AML-193 (cell line): ENCODE measurements at regions not wholly inside any gene's neighbourhood (a gene's known extent, or its start where the extent isn't known, plus 50 kb on each side); places are given as distances from the start of the nearest gene placed in this dataset.
"Not testable (repeated sequence)": the region's sequence is repeated elsewhere in the genome, so short reads cannot be mapped to it uniquely, and the experiment has no call there.

Experiments
- DNase-seq, 2 experiments: peaks; one replicate each; lab custom pipeline; 2025; lab: John Stamatoyannopoulos, UW

DNA sequence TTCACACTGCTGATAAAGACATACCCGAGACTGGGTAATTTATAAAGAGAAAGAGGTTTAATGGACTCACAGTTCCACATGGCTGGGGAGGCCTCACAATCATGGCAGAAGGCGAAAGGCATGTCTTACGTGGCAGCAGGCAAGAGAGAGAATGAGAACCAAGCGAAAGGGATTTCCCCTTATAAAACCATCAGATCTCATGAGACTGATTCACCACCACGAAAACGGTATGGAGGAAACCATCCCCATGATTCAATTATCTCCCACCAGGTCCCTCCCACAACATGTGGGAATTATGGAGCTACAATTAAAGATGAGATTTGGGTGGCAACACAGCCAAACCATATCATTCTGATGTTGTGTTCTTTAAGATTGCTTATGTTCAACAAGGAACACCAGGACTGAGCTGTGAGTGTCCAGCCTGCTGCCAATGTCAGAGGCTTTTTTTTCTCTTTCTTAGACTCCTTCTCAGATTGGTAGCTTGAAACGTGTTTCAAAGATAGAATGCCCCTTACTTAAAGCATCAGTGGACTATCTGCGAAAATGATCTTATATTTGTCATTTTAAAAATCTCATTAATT, 124.1 kb upstream of the TWIST2 start:
- not testable (repeated sequence) for DNase-seq

DNA sequence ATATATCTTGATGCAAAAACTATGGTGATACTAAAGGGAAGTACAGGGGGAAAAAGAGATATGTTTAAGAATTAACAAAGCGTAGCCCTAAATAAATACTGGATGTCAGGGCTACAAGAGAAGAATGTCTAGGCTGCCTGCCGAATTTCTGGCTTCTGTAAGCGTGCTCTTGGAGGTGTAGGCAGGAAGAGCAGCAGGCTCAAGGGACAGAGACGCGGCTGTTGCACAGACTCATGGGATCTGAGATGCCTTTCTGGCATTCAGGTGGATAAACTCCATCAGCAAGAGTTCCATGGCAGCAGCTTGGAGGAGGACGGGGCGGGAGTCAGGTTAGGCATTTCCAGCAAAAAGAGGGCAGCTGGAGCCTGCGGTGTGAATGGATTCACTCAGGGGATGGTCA, 123.2 kb upstream of the TWIST2 start:
- no peak for DNase-seq

DNA sequence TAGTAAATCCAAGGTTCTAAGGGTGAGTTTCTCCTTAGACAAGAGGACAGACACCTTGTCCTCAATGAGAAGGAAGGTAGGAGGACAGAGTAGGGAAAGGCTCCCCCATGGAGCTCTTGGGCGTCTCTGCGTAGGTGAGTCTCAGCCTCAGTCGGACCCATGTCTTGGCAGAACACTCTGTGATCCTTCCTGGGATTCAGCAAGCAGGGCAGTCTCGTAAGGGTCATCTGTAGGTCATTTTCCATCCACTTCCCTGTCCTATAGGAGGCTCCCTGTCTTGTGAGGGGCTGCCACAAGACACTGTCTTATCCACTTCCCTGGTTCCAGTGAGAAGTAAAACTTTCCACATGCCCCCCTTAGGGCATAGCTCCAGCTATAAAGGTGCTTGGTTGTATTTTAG, 122.6 kb upstream of the TWIST2 start:
- DNase-seq = no peak

DNA sequence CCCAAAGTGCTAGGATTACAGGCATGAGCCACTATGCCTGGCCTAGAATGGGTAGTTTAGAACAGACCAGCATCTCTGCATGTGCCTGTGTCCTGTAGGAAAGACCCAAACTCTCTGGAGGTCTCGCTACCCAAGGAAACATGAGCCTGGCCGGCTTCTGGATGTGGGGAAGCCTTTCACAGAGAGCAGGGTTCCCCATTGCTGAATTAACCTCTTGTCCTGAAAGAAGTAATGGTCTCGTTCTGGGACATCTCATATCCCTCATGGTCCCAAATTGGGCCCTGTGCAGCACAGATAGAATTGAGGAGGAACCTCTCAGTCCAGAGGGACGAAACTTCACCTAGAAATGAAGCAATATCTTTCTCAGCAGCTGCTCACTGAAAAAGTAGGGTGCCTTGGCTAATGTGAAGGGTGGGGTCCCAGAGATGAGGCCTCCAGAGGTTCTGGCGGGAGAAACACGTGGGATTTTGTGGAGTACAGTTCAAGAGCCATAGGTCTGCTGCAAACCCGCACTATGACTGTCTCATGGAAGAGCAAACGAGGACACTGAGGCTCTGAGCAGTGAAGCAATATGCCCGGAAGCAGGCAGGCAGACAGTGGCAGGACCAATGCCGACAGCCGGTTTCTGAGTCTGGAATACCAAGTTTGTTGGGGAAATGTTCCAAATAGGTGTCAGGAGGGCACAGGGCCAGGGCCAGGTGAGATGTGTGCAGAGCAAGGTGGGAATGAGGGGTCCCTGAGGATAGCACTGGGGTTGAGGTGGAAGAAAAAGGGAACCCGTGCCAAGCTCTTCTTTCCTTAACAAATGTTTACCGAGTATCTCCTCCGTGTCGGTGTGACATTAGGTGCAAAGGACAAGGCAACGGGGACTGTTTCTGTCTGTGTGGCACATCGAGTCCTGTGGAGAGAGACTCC, 121.0 kb upstream of the TWIST2 start:
- no peak for DNase-seq

DNA sequence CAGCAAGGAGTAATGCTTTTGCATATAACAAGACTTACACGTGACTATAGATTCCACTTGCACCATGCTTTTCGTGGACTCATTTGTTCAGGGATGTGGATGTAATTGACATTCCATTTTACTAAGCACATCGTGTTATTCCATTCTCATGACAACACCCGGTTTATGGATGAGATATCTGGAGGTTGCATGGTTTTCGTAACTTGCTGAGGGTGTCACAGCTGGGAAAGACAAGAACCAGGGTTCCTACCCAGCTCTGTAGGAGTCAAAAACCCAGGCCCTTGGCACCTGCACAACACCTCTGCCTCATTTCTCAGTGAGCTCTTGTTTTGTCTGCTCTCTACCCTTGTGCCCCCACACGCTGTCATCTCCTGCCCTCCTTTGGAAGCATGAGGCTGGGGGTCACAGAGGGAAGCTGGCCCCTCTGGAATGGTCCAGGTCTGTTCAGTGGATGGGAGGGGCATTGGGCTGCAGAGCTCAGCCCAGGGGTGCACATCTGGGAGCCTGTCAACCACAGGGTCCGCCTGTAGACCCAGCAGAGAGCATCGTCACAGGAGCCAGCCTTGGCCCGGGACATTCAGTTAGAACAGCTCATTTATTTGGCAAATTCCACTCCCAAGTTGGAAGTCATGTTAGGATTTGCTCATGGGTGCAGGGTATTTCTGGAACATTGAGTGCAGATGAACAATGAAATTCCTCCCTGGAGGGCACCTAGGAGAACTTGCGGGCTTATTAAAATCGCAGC, 120.1 kb upstream of the TWIST2 start:
- no peak for DNase-seq

DNA sequence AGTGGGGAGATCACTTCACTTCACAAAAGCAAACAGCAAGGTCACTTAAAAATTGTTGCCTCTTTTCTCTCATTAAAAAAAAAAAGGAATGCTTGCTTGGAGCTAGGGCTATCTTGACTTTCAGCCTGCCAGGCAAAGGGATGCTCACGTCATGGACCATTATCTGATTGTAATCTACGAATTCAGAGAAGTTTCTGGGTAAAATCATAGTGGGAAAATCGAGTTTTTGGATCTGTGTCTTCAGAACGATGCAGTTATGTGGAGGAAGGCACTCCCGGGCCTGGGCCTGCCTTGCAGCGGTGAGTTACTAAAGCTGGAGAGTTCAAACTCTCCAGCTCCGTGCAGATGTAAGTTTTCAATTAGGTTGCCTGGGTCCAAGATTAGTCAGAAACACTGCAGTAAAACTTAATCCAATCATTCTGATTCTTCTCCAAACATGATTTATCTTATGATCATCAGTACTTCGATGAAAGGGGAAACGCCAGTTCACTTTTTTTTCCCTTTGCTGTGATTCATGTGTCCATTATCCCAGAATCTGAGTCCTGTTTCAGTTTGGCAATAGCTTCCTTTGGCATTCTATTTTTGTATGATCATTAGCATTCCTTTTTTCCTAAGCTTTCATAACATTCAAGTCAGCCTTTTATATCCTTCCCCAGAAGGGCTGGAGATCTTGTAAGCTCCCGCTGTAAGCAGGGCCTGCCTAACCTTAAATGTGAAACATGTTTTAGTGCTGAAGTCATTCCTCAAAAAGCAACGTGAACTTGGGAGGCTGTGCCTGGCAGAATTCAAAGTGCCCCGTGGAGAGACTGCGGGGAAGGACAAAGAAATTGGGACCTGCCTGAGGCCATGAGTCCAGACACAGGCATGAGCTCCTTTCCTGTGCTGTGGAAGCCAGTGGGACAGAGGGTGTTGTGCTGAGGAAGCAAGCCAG, 119.3 kb upstream of the TWIST2 start:
- no peak for DNase-seq

DNA sequence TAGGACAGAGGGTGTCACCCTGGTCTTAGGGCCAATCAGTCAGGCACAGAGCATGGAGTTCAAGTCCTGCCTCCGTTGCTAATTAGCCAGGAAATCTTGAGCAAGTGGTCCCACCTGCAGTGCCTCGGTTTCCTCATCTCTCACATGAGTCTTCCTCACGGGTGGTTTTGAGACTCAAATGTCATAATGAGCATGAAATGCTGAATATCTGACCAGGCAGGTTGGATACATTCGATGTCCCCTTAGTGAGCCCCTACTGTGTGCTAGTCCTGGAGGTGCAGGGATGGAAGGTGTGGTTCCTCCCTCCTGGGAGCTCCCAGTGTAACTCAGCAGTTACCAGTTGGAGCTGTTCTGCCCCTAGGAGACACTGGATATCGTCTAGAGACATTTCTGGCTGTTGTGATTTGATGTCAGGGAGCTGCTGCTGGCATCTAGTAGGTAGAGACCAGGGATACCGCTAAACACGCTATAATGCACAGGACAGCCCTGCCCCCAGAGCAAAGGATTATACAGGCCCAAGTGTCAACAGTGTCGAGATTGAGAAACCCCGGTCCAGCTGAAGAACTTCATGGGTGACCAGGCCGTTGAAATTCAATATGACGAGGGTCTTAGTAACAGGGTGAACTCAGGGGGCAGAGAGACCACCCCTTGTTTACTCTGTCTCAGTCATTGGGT, 118.5 kb upstream of the TWIST2 start:
- no peak for DNase-seq

DNA sequence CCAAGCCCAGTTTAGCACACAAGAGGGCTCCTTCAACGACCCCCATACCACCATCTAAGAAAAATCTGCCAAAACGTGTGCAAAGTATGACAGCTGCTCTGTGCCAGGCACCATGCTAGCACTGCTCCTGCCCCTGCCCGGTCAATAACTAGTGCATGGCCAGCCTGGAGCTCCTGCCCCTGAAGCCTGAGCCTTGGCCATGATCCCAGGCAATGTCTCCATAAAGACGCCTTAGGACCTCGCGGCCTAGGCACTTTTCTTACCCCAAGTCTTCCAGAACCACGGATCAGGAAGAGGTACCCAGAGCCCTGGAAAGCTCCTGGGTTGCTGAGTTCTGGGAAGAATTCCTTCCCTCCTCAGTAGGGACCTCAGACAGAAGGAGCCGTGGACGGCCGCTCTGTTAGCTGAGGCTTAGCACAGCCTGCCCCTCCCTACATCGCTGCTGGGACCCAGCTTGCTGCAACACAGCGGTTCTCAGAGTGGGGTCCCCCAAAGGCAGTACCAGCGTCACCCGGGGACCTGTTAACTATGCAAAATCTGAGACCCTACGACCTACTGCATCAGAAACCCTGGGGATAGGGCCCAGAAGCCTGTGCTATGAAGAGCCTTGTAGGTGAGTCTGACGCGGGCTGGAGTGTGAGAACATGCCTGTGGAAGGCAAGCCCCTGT, 117.8 kb upstream of the TWIST2 start:
- DNase-seq = no peak

DNA sequence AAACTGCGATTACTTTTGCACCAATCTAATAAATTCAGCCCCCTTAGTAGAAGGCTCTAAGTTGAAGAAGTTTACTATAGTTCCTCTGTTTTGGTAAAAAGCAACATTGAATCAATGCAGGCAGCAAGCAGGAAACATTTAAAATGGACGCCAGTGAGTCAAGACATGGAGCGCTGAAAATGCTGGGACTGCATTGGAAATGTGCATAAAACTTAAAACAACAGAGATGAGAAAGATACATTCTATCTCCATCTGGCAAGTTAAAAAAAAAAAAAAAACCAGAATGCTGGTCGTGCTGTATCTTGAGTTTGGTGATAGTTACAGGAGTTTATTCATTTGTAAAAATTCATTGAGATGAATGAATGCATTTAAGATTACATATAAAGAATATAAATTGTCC, 117.0 kb upstream of the TWIST2 start:
- no peak for DNase-seq

DNA sequence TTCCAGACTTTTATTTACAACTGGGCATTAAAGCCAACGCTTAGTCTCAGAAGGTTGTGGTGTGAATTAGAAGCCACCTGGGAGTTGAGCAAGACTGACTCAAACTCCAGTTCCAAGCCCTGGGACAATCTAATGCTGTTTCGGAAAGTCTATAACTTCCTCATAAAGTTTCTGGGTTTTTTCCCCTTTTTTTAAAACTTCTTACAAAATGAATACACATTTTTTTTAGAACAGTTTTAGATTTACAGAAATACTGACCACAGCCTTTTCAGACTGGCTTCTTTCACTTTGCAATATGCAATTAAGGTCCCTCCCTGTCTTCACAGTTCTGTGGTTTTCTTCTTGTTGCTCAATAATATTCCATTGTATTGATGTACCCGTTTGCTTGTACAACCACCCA, 115.9 kb upstream of the TWIST2 start:
- DNase-seq = peak; percentile 57 to 62

DNA sequence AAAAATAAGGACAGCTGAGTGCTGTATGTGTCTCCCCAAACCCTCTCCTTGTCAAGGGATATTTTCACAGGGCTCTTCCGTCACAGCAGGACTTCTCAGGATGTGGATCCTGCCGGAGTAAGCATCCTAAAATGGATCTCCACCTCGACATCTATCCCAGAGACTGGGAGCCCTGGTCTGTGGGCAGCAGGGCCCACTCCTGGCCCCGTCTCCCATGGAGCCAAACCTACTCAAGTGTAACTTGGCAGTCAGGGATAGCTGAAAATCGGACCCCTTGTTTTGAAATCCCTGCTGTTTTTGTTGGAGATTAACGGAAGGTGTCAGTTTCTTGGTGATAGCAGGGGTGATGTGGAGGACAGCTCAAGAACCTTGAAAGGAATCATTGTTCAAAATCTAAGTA, 109.0 kb upstream of the TWIST2 start:
- DNase-seq = no peak

DNA sequence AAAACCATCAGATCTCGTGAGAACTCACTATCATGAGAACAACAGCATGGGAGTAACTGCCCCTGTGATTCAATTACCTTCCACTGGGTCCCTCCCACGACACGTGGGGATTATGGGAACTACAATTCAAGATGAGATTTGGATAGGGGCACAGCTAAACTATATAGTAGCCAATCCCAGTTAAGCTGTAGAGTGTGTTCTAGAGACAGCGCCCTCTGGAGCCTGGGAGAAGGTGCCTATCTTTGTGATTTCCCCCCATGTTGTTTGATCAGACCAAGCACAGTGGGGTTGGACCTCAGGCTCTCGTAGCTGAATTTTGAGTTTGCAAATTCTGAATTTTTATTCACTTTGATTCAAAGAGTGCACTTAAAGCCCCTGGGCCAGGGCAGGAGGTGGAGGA, 108.2 kb upstream of the TWIST2 start:
- DNase-seq = no peak

DNA sequence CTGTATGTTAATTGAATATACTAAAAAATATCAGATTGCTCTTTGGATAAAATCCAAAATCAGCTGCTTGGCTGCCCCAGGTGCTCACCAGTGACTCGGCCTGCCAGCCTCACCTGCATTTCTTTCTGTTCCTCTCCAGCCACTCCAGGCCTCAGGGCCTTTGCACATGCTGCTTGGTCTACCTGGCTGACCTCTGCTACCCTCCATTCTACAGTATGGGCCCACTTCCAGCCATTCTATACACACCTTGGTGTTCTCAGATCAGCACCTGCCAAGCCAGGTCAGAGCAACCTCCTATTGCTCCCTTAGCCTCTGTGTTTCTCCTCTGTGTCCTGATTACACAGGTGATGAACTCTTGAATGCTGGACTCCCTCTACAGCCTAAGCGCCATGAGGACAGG, 106.6 kb upstream of the TWIST2 start:
- DNase-seq = no peak

DNA sequence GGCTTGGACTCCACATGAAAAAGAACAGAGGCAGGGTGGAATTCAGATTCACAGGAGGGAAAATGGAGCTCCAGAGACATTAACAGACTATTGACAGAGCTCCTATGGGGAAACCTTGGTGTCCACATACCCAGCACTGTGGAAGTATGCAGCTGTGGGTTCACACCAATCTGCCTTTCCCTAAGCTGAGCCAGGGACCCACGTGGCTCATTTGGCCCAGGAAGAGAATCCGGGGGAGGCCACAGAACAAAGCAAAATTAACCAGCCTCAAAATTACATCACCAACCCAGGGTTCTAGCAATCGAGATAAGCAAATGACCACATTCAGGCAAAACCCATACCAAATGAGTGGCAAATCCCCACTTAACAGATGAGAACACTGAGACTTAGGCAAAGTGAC, 105.8 kb upstream of the TWIST2 start:
- no peak for DNase-seq

DNA sequence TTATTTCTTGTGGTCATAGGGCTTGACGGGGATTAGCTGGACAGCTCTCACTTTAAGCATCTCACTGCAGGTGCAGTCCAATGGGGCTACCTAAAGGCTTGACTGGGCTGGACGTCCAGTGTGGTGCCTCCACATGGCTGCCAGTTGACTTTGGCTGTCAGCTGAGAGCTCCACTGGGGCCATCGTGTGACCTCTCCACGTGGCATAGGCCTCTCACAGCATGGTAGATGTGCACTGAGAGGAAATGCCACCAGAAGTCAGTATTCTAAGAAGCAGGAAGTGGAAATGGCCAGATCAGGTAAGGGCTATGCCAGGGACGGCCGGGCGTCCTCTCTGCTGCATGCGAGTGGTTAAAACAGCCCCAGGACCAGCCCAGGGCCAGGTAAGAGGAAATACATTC, 105.2 kb upstream of the TWIST2 start:
- no peak for DNase-seq

DNA sequence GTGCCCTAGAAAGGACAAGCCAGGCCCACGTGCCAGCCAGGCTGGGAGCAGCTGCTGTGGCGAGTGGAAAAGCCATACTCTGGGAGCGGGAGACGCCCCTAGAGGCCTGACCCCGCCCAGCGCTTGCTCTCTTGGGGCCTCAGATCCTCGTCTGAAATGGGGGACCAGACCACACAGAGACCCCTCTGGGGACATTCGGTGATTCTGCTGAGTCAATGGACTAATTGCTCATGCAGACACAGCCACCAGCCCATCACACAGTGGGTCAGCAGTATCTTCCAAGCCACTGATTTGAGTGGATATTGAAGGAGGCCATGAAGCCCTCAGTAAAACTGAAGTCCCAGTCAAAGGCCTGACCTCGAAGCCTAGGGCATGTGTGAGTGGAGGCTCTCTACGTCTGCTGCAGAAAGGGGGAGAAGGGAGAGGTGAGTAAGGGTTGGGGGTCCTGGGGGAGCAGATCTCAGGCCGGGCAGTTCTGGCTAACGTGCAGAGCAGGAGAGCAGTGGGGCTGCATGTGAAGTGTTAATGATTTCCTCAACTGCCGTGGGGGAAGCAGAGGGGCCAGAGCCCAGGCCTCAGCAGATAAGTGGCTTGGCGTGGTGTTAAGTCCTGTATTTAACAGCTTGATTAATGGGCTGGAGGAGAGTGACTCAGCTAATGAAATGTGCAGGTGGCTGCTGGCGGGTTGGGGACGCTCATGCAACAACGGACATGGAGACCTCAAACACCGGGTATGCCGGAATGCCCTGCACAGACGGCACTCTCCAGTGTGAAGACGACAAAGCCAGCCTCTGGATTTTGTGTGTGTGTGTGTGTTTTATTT, 104.4 kb upstream of the TWIST2 start:
- no peak for DNase-seq

DNA sequence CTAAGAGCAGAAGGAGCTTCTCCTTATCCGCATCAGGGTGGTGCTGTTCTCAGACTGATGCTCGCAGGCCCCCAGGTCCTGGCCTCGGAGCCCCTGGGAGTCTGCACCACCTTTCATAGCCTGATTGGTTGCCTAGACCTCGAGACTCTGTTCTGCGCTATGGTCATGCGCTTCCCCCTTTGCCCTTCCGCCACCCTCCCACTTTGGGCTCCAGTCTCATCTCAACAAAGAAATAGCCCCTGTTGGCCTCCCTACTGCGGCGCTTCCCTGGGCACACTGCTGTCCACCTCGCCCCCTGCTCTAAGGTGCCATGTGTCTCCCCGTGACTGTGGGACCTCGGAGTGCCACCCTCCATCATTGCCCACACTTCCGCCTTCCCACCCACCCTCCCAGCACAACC, 102.9 kb upstream of the TWIST2 start:
- no peak for DNase-seq

DNA sequence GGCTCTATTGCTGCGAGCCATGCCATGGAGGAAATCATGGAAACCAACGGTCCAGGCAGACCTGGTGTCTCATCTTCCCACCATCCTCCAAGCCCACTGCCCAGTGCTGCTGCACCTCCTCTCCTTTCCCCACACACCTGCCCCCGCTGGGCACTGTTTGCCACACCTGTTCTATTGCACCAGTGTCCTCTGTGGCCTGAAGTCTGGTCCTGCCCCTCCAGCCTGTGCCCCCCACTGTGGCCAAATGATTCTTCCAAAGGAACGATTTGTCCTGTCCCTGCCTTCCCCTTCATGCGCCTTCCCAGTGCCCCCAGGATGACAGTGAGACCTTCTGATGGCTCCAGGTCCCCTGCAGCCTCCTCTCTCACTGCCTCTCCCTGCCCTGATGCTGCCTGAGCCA, 101.9 kb upstream of the TWIST2 start:
- no peak for DNase-seq

DNA sequence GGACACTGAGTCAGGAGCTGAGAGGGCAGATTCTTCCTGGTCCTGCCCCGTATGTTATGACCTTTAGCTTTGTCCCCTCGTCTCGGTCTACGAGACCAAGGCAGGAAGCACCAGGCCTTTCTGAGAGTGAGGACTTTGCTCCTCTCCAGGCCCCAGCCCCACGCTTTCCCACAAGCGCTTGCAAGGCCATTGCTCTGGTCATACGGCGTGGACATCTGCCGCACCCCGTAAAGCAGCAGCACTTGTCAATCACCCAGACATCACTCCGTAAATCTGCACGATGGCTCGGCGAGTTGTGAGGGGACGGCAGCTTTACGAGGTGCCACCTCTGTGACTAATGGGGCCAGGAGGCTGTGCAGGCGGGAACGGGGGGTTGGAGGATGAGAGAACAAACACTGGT, 100.8 kb upstream of the TWIST2 start:
- no peak for DNase-seq

DNA sequence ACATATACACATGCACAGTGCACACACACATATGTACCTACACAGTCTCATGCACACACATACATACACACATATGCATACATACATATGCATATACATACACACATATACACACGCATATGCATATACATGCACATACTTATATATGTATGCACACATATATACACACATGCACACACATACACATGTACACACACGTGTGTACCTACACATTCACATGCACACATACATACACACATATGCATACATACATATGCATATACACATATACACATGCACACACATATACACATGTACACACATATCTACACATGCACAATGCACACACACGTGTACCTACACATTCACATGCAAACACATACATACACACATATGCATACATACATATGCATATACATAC, 100.3 kb upstream of the TWIST2 start:
- no peak for DNase-seq
